Omental fat pad (tissue), 3 donors: ENCODE measurements at regions not wholly inside any gene's neighbourhood (a gene's known extent, or its start where the extent isn't known, plus 50 kb on each side); places are given as distances from the start of the nearest gene placed in this dataset.

Source experiments
- ATAC-seq: fragments of 150-250 bp; one replicate; pipeline ENCODE4 v1.9.1; 2016; ENCODE audit warnings: mild to moderate bottlenecking, moderate library complexity; ENCODE audit not compliant: low FRiP score
- DNase-seq: peaks from one replicate; pipeline ENCODE4 v3.0.0-alpha.2; 2019; ENCODE audit warnings: low spot score
- TF ChIP-seq, protein P1 (sequence below), 3 donors: fragments of 450-650 bp; IDR thresholded peaks; one replicate each; pipeline ENCODE4 v1.5.1; 2016 to 2017; ENCODE audit warnings: antibody characterized with exemption in 3 of 3, mild to moderate bottlenecking in 3 of 3, moderate library complexity in 2 of 3

DNA sequence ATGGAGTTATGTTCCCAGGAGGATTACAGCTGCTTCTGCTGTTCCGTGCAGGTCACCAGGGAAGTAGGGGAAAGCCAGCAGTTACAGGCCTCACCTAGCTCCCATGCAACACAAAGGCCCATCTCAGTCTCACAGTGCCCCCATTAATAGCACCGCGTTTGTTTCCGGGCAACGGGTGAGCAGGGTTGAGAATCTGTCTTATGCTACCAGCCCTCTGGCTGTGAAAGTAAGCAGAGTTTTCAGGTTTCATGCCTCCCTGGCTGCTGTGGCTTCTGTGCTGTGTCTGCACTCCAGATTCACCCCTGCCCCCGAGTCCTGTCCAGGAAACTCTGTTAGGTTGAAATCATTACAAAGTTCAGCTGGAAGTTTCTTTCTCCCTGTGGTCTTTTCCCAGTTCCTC lies 254.4 kb upstream of the GPR149 start:
- TF ChIP-seq, protein P1, sequence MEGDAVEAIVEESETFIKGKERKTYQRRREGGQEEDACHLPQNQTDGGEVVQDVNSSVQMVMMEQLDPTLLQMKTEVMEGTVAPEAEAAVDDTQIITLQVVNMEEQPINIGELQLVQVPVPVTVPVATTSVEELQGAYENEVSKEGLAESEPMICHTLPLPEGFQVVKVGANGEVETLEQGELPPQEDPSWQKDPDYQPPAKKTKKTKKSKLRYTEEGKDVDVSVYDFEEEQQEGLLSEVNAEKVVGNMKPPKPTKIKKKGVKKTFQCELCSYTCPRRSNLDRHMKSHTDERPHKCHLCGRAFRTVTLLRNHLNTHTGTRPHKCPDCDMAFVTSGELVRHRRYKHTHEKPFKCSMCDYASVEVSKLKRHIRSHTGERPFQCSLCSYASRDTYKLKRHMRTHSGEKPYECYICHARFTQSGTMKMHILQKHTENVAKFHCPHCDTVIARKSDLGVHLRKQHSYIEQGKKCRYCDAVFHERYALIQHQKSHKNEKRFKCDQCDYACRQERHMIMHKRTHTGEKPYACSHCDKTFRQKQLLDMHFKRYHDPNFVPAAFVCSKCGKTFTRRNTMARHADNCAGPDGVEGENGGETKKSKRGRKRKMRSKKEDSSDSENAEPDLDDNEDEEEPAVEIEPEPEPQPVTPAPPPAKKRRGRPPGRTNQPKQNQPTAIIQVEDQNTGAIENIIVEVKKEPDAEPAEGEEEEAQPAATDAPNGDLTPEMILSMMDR (IDR thresholded peaks at IDR 0.05): no peak
- ATAC-seq (no peak), DNase-seq (no peak)

DNA sequence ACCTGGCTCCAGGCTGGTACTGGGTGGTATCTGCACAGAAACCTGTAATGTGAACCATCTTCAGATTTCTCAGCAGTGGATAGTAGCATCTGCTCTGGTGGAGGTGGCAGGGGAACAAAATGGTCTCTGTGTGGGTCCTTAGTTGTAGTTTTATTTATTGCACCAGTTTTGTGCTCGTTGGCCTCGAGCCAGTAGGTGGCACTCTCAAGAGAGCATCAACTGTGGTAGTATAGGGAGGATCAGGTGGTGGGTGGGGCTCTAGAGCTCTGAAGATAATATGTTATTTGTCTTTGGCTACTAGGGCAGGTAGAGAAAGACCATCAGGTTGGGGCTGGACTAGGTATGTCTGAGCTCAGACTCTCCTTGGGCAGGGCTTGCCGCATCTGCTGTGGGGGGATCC lies 254.0 kb upstream of the GPR149 start:
- ATAC-seq: no peak
- DNase-seq: no peak
- TF ChIP-seq, protein P1 (IDR thresholded peaks at IDR 0.05): no peak

DNA sequence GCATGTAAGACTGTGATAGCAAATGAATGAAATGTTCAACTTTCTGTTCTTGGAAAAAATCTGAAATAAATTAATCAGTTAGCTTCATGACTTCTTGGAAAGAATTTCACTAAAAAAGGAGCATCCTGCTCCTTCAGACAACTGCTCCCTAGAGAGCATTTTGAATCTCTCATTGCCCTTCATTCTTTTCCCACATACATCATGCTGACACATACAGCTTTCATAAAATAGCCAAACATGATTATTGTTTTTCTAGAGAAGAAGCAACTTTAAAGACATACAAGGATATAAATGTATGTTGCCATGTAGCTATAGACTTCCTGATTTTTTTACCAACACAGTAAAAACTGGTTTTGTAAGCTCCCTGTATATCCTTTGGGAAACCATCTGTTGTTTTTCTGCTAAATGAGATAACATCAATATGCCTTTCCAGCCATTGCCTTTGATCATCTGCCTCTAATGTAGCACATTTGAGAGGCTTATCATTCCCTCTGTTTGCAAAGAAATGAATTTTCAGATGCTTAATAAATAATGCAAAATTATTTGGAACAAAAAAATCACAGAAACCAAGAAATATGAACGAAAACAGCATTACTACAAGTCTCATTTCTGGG lies 248.2 kb upstream of the GPR149 start:
- ATAC-seq: no peak

DNA sequence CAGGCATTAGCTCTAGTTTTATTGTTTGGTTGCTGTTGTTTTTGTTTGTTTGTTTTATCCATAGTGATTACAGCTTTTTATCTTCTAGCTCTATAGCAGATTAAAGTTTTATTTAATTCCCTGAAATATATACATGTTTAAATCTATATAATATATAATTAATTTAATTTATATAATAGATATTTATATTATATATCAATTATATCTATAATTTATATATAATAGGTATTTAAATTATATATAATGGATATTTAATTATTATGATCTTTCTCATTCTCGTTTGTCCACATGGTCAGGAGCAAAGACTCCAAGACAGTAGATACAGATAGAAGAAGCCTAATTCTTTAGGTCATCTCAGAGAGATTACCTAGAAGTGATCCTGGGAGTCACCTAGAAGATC lies 238.8 kb upstream of the GPR149 start:
- TF ChIP-seq, protein P1 (IDR thresholded peaks at IDR 0.05): no peak
- no peak for ATAC-seq
- DNase-seq: no peak

More for the DNA sequence above, 248.2 kb upstream of the GPR149 start:
- no peak for DNase-seq
- TF ChIP-seq, protein P1 (IDR thresholded peaks at IDR 0.05): no peak

DNA sequence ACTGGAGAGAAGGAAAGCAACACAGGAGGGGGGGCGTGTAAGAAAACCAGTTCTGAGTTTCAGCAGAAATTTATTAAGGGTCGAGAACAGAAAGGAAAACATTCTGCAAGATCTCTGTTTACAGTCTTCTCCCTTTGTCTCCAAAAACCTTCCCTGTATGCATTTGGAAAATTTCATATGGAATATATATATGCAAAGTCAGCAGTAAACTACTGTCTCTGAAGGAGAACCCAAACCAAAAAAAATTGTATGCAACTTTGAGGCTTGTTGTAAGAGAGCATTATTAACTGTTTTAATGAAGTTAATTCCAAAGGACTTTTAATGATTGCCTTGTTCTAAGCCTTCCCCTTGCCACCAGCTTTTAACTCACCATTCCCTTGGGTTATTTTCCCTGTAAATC lies 238.2 kb upstream of the GPR149 start:
- TF ChIP-seq, protein P1 (IDR thresholded peaks at IDR 0.05): no peak
- no peak for DNase-seq
- no peak for ATAC-seq

DNA sequence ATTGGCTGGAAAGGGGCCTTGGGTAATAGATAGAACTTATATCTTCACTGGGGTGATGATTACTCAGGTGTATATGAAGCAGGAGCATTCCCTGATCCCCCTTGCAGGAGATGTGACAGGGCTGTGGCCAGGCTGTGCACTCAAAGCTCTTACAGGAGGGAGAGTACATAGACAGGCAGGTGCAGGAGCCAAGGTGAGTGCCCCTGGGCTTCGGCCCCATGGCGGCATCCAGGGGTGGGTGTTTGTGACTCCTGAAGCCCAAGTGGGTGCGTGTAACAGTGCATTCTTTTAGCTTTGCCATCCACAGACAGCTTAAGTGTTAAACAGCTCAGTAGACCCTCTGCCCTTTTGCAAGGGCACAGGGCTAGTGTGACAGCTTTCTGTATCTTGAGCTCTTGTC lies 236.6 kb upstream of the GPR149 start:
- TF ChIP-seq, protein P1 (IDR thresholded peaks at IDR 0.05): no peak
- DNase-seq (no peak), ATAC-seq (no peak)

DNA sequence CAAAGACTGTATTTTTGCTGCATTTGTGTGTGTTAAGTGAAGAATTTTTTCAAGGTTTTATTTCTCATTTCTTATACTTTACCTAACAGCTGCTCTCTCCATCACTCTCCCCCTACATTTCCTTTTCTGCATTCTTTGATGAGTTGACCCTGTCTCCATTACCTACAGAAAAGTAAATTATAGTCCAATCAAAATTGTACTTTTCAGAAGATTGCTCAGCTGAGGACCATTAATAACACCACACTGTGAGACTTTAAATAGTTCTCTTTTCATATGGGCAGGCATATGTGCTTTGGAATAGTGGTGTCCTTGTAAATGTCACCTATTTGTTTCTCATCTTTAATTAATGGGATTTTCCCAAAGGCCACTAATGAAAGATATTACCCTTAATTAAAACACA lies 234.7 kb upstream of the GPR149 start:
- ATAC-seq (no peak), DNase-seq (no peak)
- TF ChIP-seq, protein P1 (IDR thresholded peaks at IDR 0.05): no peak
